GM12892 (cell line): ENCODE measurements at regions not wholly inside any gene's neighbourhood (a gene's known extent, or its start where the extent isn't known, plus 50 kb on each side); places are given as distances from the start of the nearest gene placed in this dataset.
A peak's percentile ranks its signal among the peaks of the same experiment; 100 is the strongest.

ENCODE experiments used
- DNase-seq: peaks from one replicate; pipeline ENCODE4 v3.0.0; 2011; ENCODE audit not compliant: insufficient read length
- FAIRE-seq: peaks from 2 replicates; lab custom pipeline; 2011; peaks lifted over from hg19 to GRCh38; lab: Jason Lieb, UNC
- POLR2A ChIP-seq: IDR thresholded peaks from 2 replicates; pipeline ENCODE4 v1.6.1; 2011; ENCODE audit warnings: low read depth, low read length, control low read depth
- POLR2AphosphoS5 ChIP-seq: IDR thresholded peaks from 2 replicates; pipeline ENCODE4 v1.6.1; 2011; ENCODE audit warnings: low read depth, low read length, control low read depth
- TAF1 ChIP-seq: IDR thresholded peaks from 2 replicates; pipeline ENCODE4 v1.6.1; 2011; ENCODE audit warnings: low read depth, mild to moderate bottlenecking, control low read depth, low read length, borderline replicate concordance

- no peak for DNase-seq
- no peak for TF ChIP-seq POLR2A
- no peak for TF ChIP-seq TAF1
- TF ChIP-seq POLR2AphosphoS5 = no peak
- FAIRE-seq = no peak
Measured at GRCh38 chr1:96987186-96987703, 265.7 kb downstream of the PTBP2 start.

- DNase-seq (no peak), FAIRE-seq (no peak)
- TF ChIP-seq POLR2AphosphoS5 (no peak), POLR2A (no peak), TAF1 (no peak)
Measured at GRCh38 chr1:96989302-96989701, 267.7 kb downstream of the PTBP2 start.

GRCh38 chr1:96990136-96990535, 268.6 kb downstream of the PTBP2 start:
- TF ChIP-seq TAF1 = no peak
- TF ChIP-seq POLR2A = no peak
- no peak for TF ChIP-seq POLR2AphosphoS5
- DNase-seq = no peak
- FAIRE-seq = no peak

- DNase-seq (no peak), FAIRE-seq (no peak)
- no peak for TF ChIP-seq TAF1
- TF ChIP-seq POLR2AphosphoS5 = no peak
- TF ChIP-seq POLR2A = no peak
Measured at GRCh38 chr1:96991261-96991660, 269.7 kb downstream of the PTBP2 start.

- DNase-seq = no peak
- no peak for TF ChIP-seq POLR2AphosphoS5
- TF ChIP-seq POLR2A = no peak
- TF ChIP-seq TAF1 = no peak
- no peak for FAIRE-seq
Measured at GRCh38 chr1:96992871-96993270, 271.3 kb downstream of the PTBP2 start.

- FAIRE-seq (no peak), DNase-seq (no peak)
- TF ChIP-seq POLR2AphosphoS5 (no peak), POLR2A (no peak), TAF1 (no peak)
Measured at GRCh38 chr1:96995351-96995750, 273.8 kb downstream of the PTBP2 start.

GRCh38 chr1:96996001-96996400, 274.4 kb downstream of the PTBP2 start:
- DNase-seq (no peak), FAIRE-seq (no peak)
- TF ChIP-seq POLR2A = no peak
- no peak for TF ChIP-seq TAF1
- TF ChIP-seq POLR2AphosphoS5 = no peak

GRCh38 chr1:96997717-96998116, 276.1 kb downstream of the PTBP2 start:
- DNase-seq (no peak), FAIRE-seq (peak; percentile 30)
- TF ChIP-seq POLR2AphosphoS5 (no peak), POLR2A (no peak), TAF1 (no peak)

- TF ChIP-seq TAF1 (no peak), POLR2A (no peak), POLR2AphosphoS5 (no peak)
- FAIRE-seq (no peak), DNase-seq (no peak)
Measured at GRCh38 chr1:96998466-96998865, 276.9 kb downstream of the PTBP2 start.

GRCh38 chr1:96999191-96999590, 277.6 kb downstream of the PTBP2 start:
- DNase-seq = no peak
- no peak for FAIRE-seq

GRCh38 chr1:97004054-97004453, 282.5 kb downstream of the PTBP2 start:
- DNase-seq (no peak), FAIRE-seq (no peak)

More at GRCh38 chr1:96999191-96999590, 277.6 kb downstream of the PTBP2 start:
- TF ChIP-seq TAF1 (no peak), POLR2A (no peak), POLR2AphosphoS5 (no peak)

GRCh38 chr1:97004743-97005142, 283.2 kb downstream of the PTBP2 start:
- FAIRE-seq (no peak), DNase-seq (no peak)
- no peak for TF ChIP-seq POLR2A
- no peak for TF ChIP-seq POLR2AphosphoS5

More at GRCh38 chr1:97004054-97004453, 282.5 kb downstream of the PTBP2 start:
- TF ChIP-seq TAF1 (no peak), POLR2AphosphoS5 (no peak), POLR2A (no peak)
